Epithelial cell of esophagus (primary cell): ENCODE measurements at regions not wholly inside any gene's neighbourhood (a gene's known extent, or its start where the extent isn't known, plus 50 kb on each side); places are given as distances from the start of the nearest gene placed in this dataset.

Experiments used
- DNase-seq: peaks from one replicate; pipeline ENCODE4 v3.0.0; 2010; ENCODE audit warnings: low read depth
- H3K4me3 ChIP-seq: 2 replicates; pipeline ENCODE4 v1.5.1; 2011; ENCODE audit warnings: mild to moderate bottlenecking, low read length, control low read depth
- CTCF ChIP-seq: IDR thresholded peaks from 2 replicates; pipeline ENCODE4 v1.5.1; 2011; ENCODE audit warnings: low read depth, mild to moderate bottlenecking, low read length, control low read depth, inconsistent platforms; ENCODE audit not compliant: insufficient read depth; ENCODE audit errors: missing control alignments

DNA sequence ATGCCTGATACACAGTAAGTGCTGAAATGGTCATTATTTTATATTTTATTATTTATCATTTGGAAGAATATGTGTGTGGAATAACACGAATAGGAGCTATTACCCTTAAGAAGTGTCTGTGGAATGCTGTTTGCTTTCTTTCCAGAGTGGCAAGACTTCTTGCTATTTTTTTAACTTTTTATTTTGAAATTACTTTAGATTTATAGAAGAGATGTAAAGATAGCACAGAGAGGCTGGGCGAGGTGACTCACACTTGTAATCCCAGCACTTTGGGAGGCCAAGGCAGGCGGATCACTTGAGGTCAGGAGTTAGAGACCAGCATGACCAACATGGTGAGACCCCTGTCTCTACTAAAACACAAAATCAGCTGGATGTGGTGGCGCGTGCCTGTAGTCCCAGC is 58.9 kb upstream of the PAX6 start:
- no peak for TF ChIP-seq CTCF
- H3K4me3 ChIP-seq, result no peak overlapping the region
- no peak for DNase-seq

DNA sequence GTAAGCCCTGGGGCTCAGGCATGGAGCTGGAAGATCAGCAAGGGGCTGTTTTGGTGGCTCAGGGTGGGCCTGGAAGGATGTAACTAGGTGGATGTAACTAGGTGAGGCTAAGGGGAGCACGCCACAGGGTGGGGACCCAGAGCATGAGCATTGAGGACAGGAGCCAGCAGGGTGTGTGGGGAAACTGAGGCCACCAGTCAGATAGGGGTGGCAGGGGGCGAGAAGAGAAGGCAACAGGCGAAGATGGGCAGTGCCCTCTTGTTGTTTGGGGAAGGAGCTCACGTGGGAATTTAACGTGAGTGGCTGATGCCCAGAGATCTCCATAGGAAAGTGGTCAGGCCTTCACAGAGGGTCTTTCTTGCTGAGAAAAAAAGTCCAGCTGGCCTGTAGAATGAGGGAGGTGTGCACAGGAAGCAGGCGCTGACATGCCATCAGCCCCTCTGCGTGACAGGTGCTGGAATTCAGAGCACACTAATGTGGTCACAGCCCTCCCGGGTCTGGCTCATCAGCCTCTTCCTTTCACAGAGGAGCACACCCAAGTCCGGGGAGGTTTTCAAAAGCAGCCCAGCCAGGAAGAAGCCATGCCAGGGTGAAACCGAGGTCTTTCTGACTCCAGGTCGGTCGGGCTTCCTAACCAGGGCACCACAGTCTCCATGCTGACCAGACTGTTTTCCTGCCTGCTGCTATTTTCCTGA is 54.6 kb upstream of the PAX6 start:
- DNase-seq, result no peak
- no peak for TF ChIP-seq CTCF
- no peak overlapping the region for H3K4me3 ChIP-seq

DNA sequence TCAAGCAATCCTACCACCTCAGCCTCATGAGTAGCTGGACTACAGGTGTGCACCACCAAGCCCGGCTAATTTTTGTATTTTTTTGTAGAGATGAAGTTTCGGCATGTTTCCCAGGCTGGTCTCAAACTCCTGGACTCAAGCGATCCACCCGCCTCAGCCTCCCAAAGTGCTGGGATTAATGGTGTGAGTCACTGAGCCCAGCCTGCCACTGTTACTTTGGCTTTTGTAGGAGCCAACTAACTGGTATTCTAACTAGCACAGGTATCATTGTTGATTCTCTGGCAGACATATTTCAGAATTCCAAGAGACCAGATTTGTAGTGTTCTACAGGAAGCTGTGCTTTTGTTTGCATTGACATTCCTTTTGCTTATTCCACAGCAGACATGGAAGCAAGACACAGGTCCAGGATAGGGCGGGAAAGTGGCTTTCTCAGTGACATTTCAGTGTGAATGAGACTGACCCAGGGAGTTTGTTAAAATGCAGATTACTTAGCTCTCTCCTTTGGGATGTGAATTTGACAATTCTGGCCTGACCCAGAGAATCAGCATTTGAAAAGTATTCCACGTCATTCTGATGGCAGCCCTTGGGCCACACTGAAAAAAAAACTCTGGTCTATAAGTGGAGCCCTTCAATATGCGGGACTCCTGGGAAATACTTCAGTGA is 52.2 kb upstream of the PAX6 start:
- no peak for DNase-seq
- H3K4me3 ChIP-seq, result no peak overlapping the region
- no peak for TF ChIP-seq CTCF

DNA sequence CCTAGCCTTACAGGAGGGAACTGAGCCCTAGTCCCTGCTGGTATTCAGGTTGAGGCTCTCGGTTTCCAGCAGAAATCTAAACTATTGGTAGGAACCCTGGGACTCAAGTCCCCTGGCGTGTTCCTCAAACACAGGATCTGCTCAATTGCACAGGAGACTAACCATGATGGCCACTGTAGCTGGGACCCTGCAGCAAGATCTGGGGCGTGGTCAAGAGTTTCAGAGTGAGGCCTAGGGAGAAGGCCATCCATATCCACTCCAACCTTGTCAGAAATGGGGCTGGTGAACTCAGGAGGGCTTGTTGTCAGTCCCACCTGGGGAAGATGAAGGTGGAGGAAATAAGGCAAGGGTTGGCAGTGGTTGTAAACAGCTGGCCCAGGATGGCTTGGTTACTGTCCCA is 49.9 kb upstream of the PAX6 start:
- no peak for TF ChIP-seq CTCF
- H3K4me3 ChIP-seq, result no peak overlapping the region
- DNase-seq, result no peak
